GM18907 (cell line): ENCODE measurements at regions not wholly inside any gene's neighbourhood (a gene's known extent, or its start where the extent isn't known, plus 50 kb on each side); places are given as distances from the start of the nearest gene placed in this dataset.
A peak's percentile ranks its signal among the peaks of the same experiment; 100 is the strongest.

Experiments
- ATAC-seq: cut with Tn5 transposase; IDR thresholded peaks from one replicate; pipeline ENCODE4 v1.9.1; 2021; ENCODE audit warnings: mild to moderate bottlenecking, moderate library complexity; ENCODE audit not compliant: unreplicated experiment

DNA sequence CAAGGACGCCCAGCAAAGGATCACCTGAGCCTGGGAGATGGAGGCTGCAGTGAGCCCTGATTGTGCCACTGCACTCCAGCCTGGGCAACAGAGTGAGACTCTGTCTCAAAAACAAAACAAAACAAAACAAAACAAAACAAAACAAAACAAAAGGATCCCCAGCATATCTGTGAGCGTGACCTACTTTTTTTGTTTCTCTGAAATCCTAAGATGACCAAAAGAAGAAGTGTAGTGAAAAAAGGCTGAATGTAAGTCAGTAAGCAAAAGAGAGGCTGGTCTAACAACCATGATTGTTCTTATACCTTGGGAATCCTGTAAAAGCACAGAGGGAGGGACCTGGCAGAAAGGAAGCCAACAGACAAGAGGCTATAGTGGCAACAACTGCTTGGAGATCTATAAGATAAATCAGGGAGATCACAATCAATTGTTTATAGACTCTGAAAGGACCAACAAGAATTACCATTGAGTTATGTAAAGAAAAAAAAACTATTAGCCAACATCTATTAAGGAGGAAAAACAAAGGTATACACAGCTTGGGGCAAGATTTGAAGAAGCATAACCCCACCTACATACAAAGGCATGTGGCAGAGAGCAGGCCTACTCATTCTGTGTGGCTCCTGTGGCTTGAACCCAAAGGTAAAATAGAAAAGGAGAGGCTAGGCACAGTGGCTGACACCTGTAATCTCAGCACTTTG, 255.2 kb upstream of the KLF14 start:
- no peak for ATAC-seq

DNA sequence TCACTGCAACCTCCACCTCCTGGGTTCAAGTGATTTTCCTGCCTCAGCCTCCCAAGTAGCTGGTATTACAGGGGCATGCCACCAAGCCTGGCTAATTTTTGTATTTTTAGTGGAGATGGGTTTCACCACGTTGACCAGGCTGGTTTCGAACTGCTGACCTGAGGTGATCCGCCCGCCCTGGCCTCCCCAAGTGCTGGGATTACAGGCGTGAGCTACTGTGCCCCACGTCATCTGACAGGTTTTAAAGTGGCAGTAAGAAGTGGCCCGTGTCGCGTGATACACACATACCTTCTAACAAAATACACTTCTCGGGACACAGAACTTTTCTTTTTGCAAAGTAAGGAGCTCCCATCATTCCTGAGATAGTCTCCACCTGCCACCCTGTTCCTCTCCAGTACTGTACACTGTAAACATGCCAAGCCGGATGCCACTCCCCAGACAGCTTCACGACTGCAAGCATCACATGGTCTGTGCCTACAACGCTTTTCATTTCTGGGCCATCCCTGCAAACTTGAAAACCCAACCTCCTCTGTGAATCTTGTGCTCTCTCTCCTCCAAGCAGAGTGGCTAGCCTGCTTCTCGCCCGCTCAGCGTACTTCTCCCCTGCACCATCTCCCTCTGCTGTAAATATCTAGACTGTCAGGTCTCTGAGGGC, 256.3 kb upstream of the KLF14 start:
- no peak for ATAC-seq

DNA sequence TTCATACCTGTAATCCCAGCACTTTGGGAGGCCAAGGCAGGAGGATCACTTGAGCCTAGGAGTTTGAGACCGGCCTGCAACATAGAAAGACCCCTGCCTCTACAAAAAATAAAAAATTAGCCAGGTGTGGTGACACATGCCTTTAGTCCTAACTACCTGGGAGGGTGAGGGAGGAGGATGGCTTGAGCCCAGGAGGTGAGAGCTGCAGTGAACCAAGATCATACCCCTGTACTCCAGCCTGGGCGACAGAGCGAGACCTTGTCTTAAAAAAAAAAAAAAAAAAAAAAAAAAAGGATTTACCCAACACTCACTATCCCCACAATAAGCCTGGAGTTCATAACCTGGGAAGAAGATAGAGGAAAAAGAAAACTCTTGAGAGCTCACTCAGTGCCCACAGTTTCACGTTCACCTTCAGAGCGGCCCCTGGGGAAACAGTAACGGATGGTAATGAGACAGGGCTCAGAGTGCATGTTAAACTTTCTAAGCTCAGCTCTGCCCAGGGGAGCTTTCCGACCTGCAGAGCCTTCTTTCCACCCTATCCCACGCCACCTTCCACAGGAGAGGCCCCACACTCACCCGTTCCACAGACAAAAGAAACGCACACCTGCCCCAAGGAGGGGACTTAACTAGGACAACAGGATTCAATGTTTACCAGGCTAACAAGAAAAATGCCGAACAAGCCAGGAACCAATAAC, 259.8 kb upstream of the KLF14 start:
- ATAC-seq: peak; percentile 47

DNA sequence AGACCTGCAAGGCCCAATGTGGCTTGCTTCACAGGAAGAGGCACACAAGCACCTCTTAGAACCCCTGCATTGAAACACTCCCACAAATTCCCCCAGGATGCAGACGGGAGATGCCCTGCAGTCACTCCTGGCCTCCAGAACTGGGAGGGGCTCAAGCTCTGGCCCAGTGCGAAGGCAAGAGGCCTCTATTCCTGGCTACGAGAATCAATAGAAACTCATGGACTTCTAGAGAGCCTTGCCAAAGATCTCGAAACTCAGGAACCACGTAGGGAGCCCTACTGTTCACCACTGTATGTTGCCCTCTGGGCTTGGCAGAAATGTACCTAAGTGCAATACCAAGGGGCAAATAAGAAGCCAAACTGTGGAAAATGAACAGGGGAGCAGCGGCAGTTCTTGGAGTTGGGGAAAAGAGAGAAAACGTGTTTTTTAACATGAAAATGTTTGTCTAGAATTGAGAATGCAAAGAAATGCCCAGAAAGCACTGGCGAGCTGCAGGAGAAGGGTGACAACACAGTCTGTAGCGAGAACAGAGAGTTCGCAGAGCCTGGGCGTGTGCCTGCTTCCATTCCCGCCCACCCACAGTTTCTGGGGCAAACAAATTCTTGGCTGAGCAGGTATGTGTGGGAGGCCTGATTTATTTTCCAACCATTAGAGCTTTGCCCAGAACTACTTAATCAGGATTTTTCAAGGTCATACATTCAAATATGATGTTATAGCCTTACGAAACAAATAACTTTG, 260.5 kb upstream of the KLF14 start:
- peak; percentile 16 for ATAC-seq

DNA sequence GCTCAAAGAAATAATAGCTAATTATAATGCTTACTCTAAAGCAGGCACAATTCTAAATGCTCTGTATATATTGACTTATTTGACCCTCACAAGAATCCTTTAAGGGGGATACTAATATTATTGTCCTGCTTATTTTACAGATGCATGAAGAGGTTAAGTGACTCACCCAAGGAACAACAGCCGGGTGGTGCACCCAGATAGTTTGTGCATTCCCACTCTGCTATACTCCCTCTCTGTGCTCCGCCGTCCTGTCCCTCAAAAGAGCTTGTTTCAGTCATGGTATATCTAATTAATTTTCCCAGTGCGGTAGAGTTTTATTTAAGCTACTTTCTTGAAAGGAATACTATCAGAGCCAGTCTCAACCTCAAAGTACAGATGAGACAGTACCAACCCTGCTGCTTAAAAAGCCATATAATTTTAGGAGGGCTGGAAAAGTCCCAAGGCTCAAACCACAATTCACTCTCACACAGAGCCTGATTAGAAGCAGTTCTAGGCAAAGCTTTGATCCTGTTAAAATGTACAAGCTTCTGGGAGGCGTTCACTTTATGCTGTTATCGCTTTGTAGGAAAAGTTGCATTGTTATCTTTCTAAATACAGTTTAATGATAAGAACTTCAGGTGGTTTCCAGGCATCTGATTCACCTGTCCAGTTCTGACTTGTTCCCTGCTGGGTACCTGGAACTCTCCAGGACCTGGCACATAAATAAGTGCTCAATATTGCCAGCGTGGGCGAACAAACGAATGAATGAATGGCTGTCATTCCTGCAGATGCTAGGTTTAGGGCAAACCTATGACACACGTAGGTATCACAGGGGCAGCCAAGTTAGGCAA, 261.5 kb upstream of the KLF14 start:
- no peak for ATAC-seq

- ATAC-seq: no peak
These were observed 262.3 kb upstream of the KLF14 start for GRCh38 chr7:130996205-130996832.

GRCh38 chr7:130996833-130997231, 262.8 kb upstream of the KLF14 start:
- ATAC-seq: no peak

GRCh38 chr7:130998993-130999602, 265.1 kb upstream of the KLF14 start:
- no peak for ATAC-seq

DNA sequence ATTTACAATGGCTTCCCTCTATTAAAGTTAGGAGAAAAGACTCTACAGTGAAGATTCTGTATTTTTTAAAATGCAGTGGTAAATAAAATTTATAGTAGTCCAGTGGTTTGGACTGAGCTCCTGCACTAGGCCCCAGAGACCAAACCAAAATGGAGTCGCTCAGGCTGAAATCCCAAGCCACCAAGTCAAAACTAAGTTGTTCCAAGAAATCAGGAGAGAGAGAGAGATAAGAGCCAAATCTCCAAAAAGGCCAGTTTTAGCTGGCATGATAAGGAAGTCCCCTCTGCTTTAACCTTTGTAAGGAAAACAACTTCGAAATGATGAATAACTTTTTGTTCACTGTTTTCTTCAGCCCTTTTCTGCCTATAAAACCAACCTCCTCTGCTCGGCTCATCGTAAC, 265.9 kb upstream of the KLF14 start:
- ATAC-seq: no peak

DNA sequence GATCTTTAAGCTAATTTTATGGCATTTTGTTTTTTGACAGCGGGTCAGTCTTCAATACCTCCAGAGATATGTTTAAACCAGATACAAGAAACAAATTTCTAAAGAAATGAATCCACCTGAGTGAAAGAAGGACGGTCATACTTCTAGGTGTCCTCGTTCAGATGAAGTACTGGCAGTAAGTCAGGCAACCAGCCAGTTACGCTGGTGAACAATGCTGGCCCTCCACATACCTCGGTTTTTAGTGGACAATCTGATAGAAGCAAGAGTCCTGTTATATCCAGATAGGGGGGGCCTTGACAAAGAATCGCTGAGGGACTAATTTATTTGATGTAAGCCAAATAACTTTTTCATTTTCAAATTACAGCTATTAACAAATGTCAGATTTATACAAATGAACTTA, 266.4 kb upstream of the KLF14 start:
- no peak for ATAC-seq

DNA sequence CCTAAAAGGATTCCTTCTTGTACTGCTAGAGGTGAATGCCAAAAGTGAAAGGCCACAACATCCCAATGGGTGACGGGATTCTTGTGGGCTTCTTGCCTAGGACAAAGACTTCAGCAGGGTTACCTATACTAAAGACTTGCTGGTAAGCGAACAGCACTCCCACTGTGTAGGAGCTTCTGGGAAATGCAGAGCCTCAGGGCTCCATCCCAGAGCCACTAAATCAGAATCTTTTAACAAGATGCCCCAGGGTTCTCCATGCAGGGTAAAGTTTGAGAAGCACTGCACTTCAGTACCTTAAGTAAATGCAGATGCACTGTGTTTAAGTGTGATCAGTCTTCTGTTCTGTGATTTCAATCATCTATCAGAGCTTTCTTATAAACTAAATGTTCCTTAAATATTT, 266.9 kb upstream of the KLF14 start:
- no peak for ATAC-seq

GRCh38 chr7:131002600-131002999, 268.6 kb upstream of the KLF14 start:
- no peak for ATAC-seq

GRCh38 chr7:131003634-131004033, 269.6 kb upstream of the KLF14 start:
- no peak for ATAC-seq

GRCh38 chr7:131004371-131004770, 270.4 kb upstream of the KLF14 start:
- peak; percentile 50 for ATAC-seq

DNA sequence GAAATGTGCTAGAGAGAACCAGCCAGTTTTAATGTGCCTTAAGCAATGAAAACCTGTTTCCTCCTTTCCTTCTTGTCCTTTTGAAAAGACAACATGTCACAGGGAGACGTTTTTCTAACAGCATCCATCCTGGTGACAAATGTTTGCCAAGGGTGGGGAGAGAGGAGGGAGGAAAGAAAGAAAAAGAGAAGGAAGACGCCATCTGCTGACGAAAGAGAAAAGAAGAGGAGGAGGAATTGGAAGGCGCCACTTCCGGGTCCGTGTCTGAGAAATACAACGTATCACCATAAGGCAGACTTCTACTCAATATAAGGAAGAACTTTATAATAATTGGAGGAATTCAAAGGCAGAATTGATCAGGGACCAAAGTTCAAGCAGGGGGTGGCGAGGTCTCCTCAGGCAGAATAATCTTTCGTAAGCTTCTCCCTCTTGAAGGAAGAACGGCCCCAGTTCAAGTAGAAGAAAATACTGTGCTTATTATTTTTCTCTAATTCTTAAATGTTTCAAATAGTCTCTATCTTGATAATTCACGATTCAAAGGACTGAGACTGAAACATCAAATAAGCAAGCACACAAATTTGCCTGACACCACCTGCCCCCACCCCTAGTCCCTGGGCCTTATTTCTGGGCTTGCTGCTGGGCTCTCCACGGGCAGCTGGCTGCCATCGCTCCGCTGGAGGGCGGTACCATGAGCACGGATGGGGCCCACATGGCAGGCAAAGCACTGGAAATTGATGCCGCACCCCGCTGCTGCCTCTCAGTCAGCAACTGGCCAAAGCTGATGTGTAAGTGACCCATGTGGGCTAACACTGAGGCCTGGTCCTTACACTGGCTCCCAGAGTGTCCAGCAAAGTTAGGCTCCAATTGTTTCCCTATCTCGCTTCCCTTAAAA, 273.7 kb upstream of the KLF14 start:
- ATAC-seq: peak; percentile 48

DNA sequence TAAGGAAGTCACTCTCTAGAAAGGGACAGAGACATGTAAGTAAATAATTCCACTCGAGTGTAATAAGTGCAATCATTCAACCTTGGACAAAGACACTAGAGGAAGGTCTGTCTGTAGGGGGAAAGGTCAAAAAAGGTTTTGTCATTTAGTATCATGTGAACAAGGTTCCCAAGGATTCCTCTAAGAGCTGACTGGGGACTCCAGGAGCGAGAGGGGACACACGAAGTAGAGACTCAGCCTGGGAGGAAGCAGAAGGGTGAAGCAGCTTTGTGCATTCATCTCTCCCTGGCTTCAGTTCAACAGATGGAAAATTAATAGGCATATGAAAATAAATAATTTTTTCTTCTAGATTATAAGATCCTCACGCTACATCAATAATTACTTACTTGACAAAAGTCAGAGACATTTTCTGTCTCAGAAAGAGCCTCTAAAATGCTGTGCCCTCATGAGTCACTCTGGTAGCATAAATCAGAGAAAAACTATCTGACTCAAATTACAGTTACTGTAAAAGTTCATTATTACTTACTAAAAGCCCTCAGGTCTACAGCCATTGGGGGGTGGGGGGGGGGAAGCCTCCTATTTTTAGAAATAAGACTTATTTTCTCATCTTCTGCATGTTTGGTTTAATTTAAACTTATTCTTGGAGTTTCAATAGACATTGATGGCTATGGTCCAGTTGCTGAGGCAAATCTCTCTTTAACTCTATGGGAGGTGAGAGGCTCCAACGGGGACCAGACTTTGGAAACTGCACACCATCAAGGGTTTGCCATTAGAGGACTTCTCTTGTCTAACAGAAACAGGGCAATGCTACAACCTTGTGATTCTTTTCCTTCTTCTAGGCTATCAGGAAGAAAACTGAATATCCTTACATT, 275.1 kb upstream of the KLF14 start:
- ATAC-seq: no peak

GRCh38 chr7:131010029-131010716, 276.2 kb upstream of the KLF14 start:
- no peak for ATAC-seq
